SU-DHL-6 (cell line): ENCODE measurements at regions not wholly inside any gene's neighbourhood (a gene's known extent, or its start where the extent isn't known, plus 50 kb on each side); places are given as distances from the start of the nearest gene placed in this dataset.

Experiments used
- CTCF ChIP-seq: fragments of 200-600 bp; sonication (generic); IDR thresholded peaks from one replicate; pipeline ENCODE4 v1.5.1; 2017; ENCODE audit warnings: antibody characterized with exemption, mild to moderate bottlenecking, low read length, moderate library complexity; ENCODE audit not compliant: insufficient read depth, poor library complexity, severe bottlenecking
- EZH2phosphoT487 ChIP-seq: fragments of 200-600 bp; sonication (generic), shearing (Covaris generic); conservative IDR thresholded peaks from 2 replicates; pipeline ENCODE4 v1.6.1; 2018; ENCODE audit warnings: mild to moderate bottlenecking, antibody characterized with exemption, low read length, moderate library complexity, mixed read lengths

GRCh38 chr5:100313657-100314056 is 221.5 kb upstream of the FAM174A start:
- TF ChIP-seq CTCF (no peak), EZH2phosphoT487 (no peak)
